ENCODE measurements at regions not wholly inside any gene's neighbourhood (a gene's known extent, or its start where the extent isn't known, plus 50 kb on each side); places are given as distances from the start of the nearest gene placed in this dataset.
A peak's percentile ranks its signal among the peaks of the same experiment; 100 is the strongest.

GRCh38 chr4:181672751-181673150 is 570.5 kb upstream of the TENM3 start:
- DNase-seq (ENCODE audit: low read depth in 2 of 2) = no peak

- DNase-seq (ENCODE audit: low read depth in 2 of 2) = peak; percentile 76 to 84
Observed at GRCh38 chr4:181674315-181674875, 568.8 kb upstream of the TENM3 start.

DNA sequence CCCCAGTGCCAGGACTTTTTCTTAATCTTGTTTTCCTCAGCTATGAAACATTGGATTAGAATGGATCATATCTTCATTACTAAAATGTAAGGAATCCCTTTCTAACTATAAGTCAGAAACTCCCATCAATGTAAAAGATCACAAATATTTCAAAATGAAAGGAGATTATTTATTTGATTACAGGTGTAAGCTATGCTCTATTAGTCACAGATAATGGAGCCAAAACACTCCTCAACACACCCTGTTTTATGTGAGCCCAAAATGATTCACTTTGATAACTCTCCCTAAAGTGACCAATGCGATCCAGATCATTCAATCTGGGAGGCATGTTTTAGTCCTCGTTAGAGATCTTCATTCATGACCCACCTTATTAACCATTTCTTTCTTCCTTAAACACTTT is 566.7 kb upstream of the TENM3 start:
- DNase-seq (ENCODE audit: low read depth in 2 of 2) = no peak

- no peak for DNase-seq (ENCODE audit: low read depth in 2 of 2)
Observed at GRCh38 chr4:181677201-181677600, 566.0 kb upstream of the TENM3 start.

DNA sequence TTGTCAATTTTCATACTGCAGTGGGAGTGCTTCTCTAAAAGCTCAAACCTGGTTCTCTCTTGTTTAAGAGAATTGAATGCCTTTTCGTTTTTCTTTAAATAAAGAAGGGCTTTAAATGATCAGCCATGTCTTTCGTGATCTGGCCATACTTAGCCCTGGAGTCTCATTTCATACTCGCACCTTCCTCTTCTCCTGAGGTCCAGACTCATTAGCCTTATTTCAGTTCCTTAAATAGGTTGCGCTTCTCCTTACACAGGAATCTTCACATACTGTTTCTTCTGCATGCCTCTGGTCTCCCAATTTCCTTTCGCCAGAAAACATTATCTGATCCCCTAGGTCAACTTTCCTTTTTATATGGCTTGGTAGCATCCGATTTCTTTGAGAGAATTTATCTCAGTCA is 565.6 kb upstream of the TENM3 start:
- DNase-seq (ENCODE audit: low read depth in 2 of 2) = no peak

DNA sequence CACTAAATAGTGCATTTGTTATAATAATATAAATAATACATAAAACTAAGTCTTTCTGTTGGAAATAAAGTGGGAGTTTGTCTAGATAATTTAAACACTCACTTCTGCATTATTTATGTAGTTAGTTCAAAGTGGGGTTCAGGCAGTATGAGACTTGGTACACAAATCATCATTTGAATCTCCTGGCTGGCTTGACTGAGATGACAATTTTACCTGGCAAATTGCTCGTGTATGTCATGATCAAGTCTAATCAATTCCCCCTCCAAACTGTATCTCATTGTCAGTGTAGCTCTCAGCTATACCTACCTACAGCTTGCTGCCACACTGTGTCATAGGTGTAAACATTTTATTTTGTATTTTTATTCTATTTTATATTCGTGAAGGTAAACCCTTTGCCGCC is 563.4 kb upstream of the TENM3 start:
- no peak for DNase-seq (ENCODE audit: low read depth in 2 of 2)

GRCh38 chr4:181682367-181683047 is 560.7 kb upstream of the TENM3 start:
- no peak for DNase-seq (ENCODE audit: low read depth in 2 of 2)

DNA sequence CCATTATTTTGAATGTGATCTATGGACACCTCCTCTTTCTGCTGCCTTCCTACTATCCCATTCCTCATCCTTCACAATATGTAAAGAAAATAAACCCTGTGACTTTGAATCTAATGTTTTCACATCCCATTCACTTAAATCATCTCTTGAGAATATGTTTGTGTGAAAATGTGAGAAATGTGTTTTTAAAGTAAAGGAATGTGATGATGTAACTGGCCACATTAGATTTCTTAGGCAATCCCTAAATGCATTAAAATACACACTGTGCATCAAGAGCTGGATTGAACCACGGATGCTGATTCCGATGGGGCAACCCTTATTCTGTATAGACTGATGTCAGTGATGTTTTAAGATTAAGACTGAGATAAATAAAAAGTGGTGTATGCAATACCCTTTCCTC is 558.9 kb upstream of the TENM3 start:
- peak; percentile 61 to 65 for DNase-seq (ENCODE audit: low read depth in 2 of 2)

DNA sequence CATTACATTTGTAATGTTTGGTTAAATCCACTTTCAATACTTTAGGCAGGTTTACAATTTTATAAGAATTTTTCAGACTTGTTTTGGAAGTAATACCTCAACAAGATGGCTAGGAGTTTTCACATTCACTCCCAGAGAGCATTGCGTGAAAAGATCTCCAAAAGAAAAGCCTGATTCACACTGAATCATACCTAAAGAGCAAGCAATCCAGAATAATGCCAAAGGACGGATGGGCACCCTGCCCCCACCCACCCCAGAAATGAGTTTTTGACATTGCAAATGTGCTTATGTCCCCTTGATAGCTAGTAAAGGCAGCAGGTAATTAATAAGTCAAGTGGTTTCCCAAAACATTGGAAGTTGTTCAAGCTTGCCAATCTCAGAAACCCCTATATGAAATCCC is 557.7 kb upstream of the TENM3 start:
- no peak for DNase-seq (ENCODE audit: low read depth in 2 of 2)

DNA sequence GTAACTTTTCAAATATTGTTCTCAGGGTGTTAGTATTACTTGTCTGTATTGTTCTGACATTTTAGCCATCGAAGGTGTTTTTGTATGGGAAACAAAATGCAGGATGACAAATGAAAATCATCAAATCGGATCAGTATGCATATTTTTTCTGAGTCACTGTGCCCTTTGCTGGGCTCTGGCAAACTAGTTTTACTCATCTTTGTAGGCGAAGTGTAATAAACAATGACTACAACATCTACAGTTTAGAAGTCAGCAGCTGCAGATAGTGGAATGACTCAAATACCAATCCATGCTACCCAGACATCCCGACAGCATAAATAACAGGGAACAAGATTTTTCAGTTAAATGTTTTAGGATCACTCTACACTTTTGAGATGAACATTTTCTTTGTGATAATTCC is 557.3 kb upstream of the TENM3 start:
- peak; percentile 51 to 60 for DNase-seq (ENCODE audit: low read depth in 2 of 2)

DNA sequence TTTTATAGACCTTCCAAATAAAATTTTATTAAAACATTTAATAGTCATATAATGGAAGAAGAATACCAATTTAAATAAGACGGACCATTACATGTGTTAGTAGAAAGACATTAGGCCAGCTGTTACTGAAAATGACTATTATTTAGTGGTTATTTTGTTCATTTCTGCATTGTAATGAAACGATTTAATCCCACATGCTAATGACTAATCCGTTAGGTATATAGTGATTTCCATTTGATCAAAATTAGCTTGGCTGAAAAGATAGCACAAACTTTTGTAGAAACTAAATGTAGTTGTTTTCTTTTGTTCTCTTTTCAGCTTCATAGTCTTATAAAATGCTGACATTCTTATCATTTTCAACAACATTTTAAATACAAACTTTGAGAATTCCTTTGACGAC is 556.1 kb upstream of the TENM3 start:
- no peak for DNase-seq (ENCODE audit: low read depth in 2 of 2)

DNA sequence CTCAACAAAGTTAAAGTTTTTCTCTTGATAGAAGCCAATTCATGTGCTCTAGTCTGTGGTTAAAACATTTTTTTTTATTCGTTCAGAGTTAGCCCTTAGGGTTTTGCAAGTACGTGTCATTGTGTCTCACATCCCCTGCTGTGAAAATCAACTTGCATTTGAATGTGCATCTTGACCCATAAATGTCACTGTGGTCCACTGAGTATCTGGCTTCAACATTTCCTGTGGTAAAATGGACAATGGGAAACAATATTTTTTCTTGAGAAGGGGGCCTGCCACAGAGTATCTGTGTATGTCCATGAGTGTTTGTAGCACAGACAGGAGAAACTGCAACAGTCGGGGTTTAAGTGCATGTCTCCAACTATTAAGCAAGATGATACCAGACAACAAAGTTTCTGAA is 554.8 kb upstream of the TENM3 start:
- DNase-seq (ENCODE audit: low read depth in 2 of 2) = no peak

DNA sequence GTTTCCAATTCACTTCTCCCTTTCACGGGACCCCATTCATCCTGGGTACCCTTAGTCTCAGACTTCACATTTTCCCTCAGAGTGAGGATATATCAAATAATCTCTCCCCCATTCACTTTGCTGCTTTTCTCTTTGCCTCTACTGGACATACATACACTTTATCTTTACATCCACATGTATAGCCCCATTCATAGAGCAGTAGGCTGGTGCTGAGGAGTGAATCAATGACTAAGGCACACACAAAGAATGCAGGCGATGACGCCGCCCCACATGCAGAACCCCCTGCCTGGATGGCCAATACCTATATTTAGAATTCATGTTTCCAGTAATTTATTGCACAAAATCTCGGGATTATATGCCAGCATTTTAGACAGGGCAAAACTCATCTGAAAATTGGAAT is 554.3 kb upstream of the TENM3 start:
- no peak for DNase-seq (ENCODE audit: low read depth in 2 of 2)

DNA sequence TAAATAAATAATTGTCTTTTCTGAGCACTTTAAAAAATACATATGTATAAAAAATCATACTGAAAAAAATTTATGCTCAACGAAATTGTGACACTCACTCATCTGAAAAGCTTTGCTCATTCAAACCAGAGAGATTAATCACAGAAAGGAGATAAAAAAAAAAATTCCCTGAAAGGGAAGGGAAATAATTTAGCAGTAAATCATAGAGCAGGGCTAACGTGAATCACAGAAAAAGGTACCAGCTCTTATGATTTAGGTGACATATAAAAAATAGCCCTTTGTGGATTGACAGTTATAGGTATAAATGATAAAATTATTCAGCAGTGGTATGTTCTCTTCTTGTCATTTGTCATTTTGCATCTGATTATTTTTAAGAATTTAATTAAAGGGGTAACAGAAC is 552.7 kb upstream of the TENM3 start:
- DNase-seq (ENCODE audit: low read depth in 2 of 2) = no peak

GRCh38 chr4:181692965-181693364 is 550.2 kb upstream of the TENM3 start:
- no peak for DNase-seq (ENCODE audit: low read depth in 2 of 2)

- no peak for DNase-seq (ENCODE audit: low read depth in 2 of 2)
Observed at GRCh38 chr4:181693517-181693916, 549.7 kb upstream of the TENM3 start.

GRCh38 chr4:181698221-181698620 is 545.0 kb upstream of the TENM3 start:
- DNase-seq (ENCODE audit: low read depth in 2 of 2) = no peak

DNA sequence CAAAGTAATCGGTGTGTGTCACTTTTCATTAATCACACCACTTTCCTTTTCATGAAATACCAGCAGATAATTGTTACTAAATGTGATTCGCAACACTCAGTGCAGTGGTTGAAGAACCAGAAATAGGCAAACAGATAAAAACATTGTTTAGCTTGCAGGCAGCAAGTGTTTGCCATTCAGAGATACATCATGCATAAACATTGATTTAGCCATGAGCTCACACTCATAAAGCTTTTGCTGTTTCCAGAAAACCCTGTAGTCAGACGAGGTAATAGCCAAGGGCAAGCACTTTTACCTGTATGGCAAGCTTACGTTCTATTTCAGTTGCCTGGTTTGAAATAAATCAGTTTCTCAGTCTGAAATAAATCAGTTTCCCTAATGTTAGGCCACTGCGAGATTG is 542.0 kb upstream of the TENM3 start:
- DNase-seq (ENCODE audit: low read depth in 2 of 2) = no peak

- no peak for DNase-seq (ENCODE audit: low read depth in 2 of 2)
Observed at GRCh38 chr4:181701894-181702293, 541.3 kb upstream of the TENM3 start.

GRCh38 chr4:181702864-181703495 is 540.2 kb upstream of the TENM3 start:
- no peak for DNase-seq (ENCODE audit: low read depth in 2 of 2)

DNA sequence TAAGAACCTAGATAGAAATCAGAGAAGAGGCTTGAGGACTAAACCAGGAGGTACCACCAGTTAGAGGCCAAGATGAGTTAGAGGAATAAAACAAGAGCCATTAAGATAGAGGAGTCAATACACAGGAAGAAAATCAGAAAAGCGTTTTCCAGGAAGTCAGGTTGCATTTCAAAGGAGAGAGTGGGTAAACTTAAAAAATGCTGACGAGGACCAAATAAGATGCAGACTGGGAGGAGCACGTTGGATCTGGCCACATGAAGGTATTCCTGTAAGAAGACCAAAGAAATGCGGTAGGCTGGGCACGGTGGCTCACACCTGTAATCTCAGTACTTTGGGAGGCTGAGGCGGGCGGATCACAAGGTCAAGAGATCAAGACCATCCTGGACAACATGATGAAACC is 533.1 kb upstream of the TENM3 start:
- no peak for DNase-seq (ENCODE audit: low read depth in 2 of 2)

DNA sequence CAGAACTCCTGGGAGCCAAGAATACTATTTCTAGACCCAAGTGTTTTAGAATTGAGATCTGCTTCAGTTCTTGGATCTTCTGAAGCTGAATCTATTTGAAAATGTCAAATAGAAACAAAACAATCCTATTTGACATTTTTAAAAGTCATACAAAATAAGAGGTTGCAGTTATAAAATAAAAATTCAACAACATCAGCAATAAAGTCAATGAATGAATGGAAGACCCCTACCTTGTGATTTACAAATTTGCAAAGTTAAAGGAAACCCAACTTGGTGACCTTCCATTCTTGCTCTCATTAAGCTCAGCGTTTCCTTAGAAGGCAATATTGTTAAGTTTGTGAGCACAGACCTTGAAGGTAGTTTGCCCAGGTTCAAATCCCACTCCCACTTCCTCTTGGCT is 531.8 kb upstream of the TENM3 start:
- DNase-seq (ENCODE audit: low read depth in 2 of 2) = no peak

- DNase-seq (ENCODE audit: low read depth in 2 of 2) = no peak
Observed at GRCh38 chr4:181728305-181728966, 514.8 kb upstream of the TENM3 start.
